Keratinocyte (primary cell): ENCODE measurements at regions not wholly inside any gene's neighbourhood (a gene's known extent, or its start where the extent isn't known, plus 50 kb on each side); places are given as distances from the start of the nearest gene placed in this dataset.

Experiments
- CTCF ChIP-seq, 3 experiments: IDR thresholded peaks in 1 of 3; conservative IDR thresholded peaks in 1 of 3; optimal IDR thresholded peaks in 1 of 3; 2 replicates in 2 of 3; 3 replicates in 1 of 3; pipeline versions ENCODE3 to v1.5.1; 2011; ENCODE audit warnings: low read length in 3 of 3, mild to moderate bottlenecking in 3 of 3, moderate library complexity in 2 of 3, control low read depth in 1 of 3, inconsistent platforms in 1 of 3; ENCODE audit not compliant: insufficient read depth in 2 of 3; ENCODE audit errors: extremely low read depth in 1 of 3
- EZH2 ChIP-seq: IDR thresholded peaks from one replicate; pipeline ENCODE4 v1.6.1; 2012; ENCODE audit warnings: inconsistent platforms, mild to moderate bottlenecking, low read length, moderate library complexity

- TF ChIP-seq CTCF (optimal IDR thresholded peaks at IDR 0.05 in 1 of 3, IDR thresholded peaks at IDR 0.05 in 1 of 3, conservative IDR thresholded peaks at IDR 0.05 in 1 of 3; ENCODE audit: extremely low read depth in 1 of 3, insufficient read depth in 2 of 3, low read length in 3 of 3) (no peak), EZH2 (no peak)
These were observed 74.6 kb downstream of the PABPC4L start for GRCh38 chr4:134126955-134127354.
